LNCAP (cell line): ENCODE measurements at regions not wholly inside any gene's neighbourhood (a gene's known extent, or its start where the extent isn't known, plus 50 kb on each side); places are given as distances from the start of the nearest gene placed in this dataset.

ENCODE experiments used
- CTCF ChIP-seq: fragments of 450-650 bp; IDR thresholded peaks from 2 replicates; pipeline ENCODE4 v1.5.1; 2017; ENCODE audit warnings: mild to moderate bottlenecking

- TF ChIP-seq CTCF = no peak
Observed at GRCh38 chr10:8233832-8234259, 179.4 kb downstream of the GATA3 start.

- TF ChIP-seq CTCF = no peak
Observed at GRCh38 chr10:8235253-8236027, 181.0 kb downstream of the GATA3 start.

GRCh38 chr10:8238986-8239385 lies 184.5 kb downstream of the GATA3 start:
- TF ChIP-seq CTCF = no peak

GRCh38 chr10:8240861-8241260 lies 186.4 kb downstream of the GATA3 start:
- TF ChIP-seq CTCF = no peak

- no peak for TF ChIP-seq CTCF
Observed at GRCh38 chr10:8242295-8242872, 187.9 kb downstream of the GATA3 start.

- no peak for TF ChIP-seq CTCF
Observed at GRCh38 chr10:8245131-8245813, 190.8 kb downstream of the GATA3 start.

GRCh38 chr10:8245814-8246142 lies 191.3 kb downstream of the GATA3 start:
- TF ChIP-seq CTCF = no peak
